ENCODE measurements at regions not wholly inside any gene's neighbourhood (a gene's known extent, or its start where the extent isn't known, plus 50 kb on each side); places are given as distances from the start of the nearest gene placed in this dataset.

Small RNA genes lying in the stretch of these regions (small RNA-seq; reads per million reads assigned to genes)
- gene AP003730.1 = 0 reads per million in 3 donors
- 0 reads per million in 3 donors for gene RNA5SP346
- 0 reads per million in 3 donors for gene RNA5SP347

Data from sigmoid colon (tissue), 3 donors.